Lung (tissue), 11 donors: ENCODE measurements at regions not wholly inside any gene's neighbourhood (a gene's known extent, or its start where the extent isn't known, plus 50 kb on each side); places are given as distances from the start of the nearest gene placed in this dataset.

Experiments used
- ATAC-seq: fragments of 200-7000 bp; cut with Tn5 transposase; one replicate; pipeline ENCODE4 v1.9.1; 2020; ENCODE audit warnings: moderate number of reproducible peaks; ENCODE audit not compliant: insufficient read depth, low FRiP score
- DNase-seq, 3 donors: peaks; one replicate each; pipeline ENCODE4 v3.0.0-alpha.2; 2013 to 2017
- H3K27ac ChIP-seq, 2 donors: one replicate each; pipeline ENCODE4 v1.5.1; 2013; ENCODE audit warnings: mild to moderate bottlenecking in 2 of 2, moderate library complexity in 2 of 2, control low read depth in 1 of 2, inconsistent platforms in 1 of 2, low read depth in 1 of 2, low read length in 1 of 2
- H3K27me3 ChIP-seq, 3 donors: one replicate each; pipeline ENCODE4 v1.5.1; 2013; ENCODE audit warnings: low read length in 2 of 3; ENCODE audit not compliant: control insufficient read depth in 3 of 3, insufficient read depth in 3 of 3
- H3K36me3 ChIP-seq, 4 donors: one replicate each; pipeline ENCODE4 v1.5.1; 2013; ENCODE audit warnings: low read length in 4 of 4, mild to moderate bottlenecking in 1 of 4, moderate library complexity in 1 of 4; ENCODE audit not compliant: control insufficient read depth in 4 of 4, insufficient read depth in 4 of 4
- H3K4me1 ChIP-seq, 5 donors: one replicate each; pipeline ENCODE4 v1.5.1; 2013; ENCODE audit warnings: low read length in 5 of 5, mild to moderate bottlenecking in 2 of 5, moderate library complexity in 1 of 5; ENCODE audit not compliant: control insufficient read depth in 5 of 5, insufficient read depth in 5 of 5
- H3K4me3 ChIP-seq: one replicate; pipeline ENCODE4 v1.5.1; 2013; ENCODE audit warnings: mild to moderate bottlenecking, control low read depth, moderate library complexity
- H3K9ac ChIP-seq, 2 donors: one replicate each; pipeline ENCODE4 v1.5.1; 2013; ENCODE audit warnings: low read length in 2 of 2, control low read depth in 1 of 2; ENCODE audit not compliant: insufficient read depth in 1 of 2
- H3K9me3 ChIP-seq, 4 donors: one replicate each; pipeline ENCODE4 v1.5.1; 2013; ENCODE audit warnings: low read length in 3 of 4, mild to moderate bottlenecking in 1 of 4, moderate library complexity in 1 of 4; ENCODE audit not compliant: control insufficient read depth in 4 of 4, insufficient read depth in 3 of 4
- CTCF ChIP-seq: IDR thresholded peaks from 2 replicates; pipeline ENCODE4 v1.5.1; 2012; ENCODE audit warnings: mild to moderate bottlenecking; ENCODE audit errors: control extremely low read depth, extremely low read depth
- WGBS, 2 donors: extraction: QIAGEN DNeasy Blood & Tissue Kit; methylation state at CpG; one replicate each; pipeline ENCODE4 v1.1.7; 2013; 5-methylcytosine and 5-hydroxymethylcytosine counted together
- donor health status: control.
- donor health status: control.
- donor health status: Bipolar disorder and iron deficiency.
- donor health status: healthy.
- donor health status: DM: yes; HTN: yes; CAD: no.

GRCh38 chr3:18597919-18598318 is 172.8 kb upstream of the SATB1 start:
- no peak for TF ChIP-seq CTCF
- H3K9me3 ChIP-seq = peaks cover 0 to 4% (median 0%) of the 10 kb centered on the region in 4 donors
- H3K27me3 ChIP-seq = no peaks in the 10 kb centered on the region
- ATAC-seq (no peak), DNase-seq (no peak)
- no peaks in the 10 kb centered on the region for H3K4me1 ChIP-seq
- H3K9ac ChIP-seq = no peak overlapping the region
- no peak overlapping the region for H3K4me3 ChIP-seq
- no peaks in the 10 kb centered on the region for H3K36me3 ChIP-seq
- 80 to 93% methylated on average over 4 of the region's 4 CpGs for WGBS, 2 donors
- H3K27ac ChIP-seq = no peak overlapping the region

GRCh38 chr3:18593231-18593630 is 168.1 kb upstream of the SATB1 start:
- TF ChIP-seq CTCF = no peak
- no peak for ATAC-seq

GRCh38 chr3:18591120-18591519 is 166.0 kb upstream of the SATB1 start:
- Histone ChIP-seq H3K4me1 (no peaks in the 10 kb centered on the region), H3K27me3 (no peaks in the 10 kb centered on the region), H3K9me3 (no peaks in the 10 kb centered on the region), H3K36me3 (no peaks in the 10 kb centered on the region), H3K27ac (no peak overlapping the region), H3K9ac (no peak overlapping the region), H3K4me3 (no peak overlapping the region)
- DNase-seq (no peak), ATAC-seq (no peak)
- TF ChIP-seq CTCF = no peak
- WGBS, 2 donors = 38 to 54% methylated on average over 3 of the region's 3 CpGs

More at GRCh38 chr3:18593231-18593630, 168.1 kb upstream of the SATB1 start:
- Histone ChIP-seq H3K27me3 (no peaks in the 10 kb centered on the region), H3K36me3 (no peaks in the 10 kb centered on the region), H3K9ac (no peak overlapping the region), H3K4me1 (no peaks in the 10 kb centered on the region), H3K27ac (no peak overlapping the region), H3K9me3 (peaks cover 0 to 4% (median 0%) of the 10 kb centered on the region in 4 donors), H3K4me3 (no peak overlapping the region)
- 0 to 24% methylated on average over 1 of the region's 1 CpG for WGBS, 2 donors
- DNase-seq = no peak

- no peak overlapping the region for H3K4me3 ChIP-seq
- H3K9me3 ChIP-seq = peaks cover 0 to 2% (median 0%) of the 10 kb centered on the region in 4 donors
- no peak for ATAC-seq
- H3K36me3 ChIP-seq = no peaks in the 10 kb centered on the region
- no peak overlapping the region for H3K9ac ChIP-seq
- no peak for TF ChIP-seq CTCF
- H3K4me1 ChIP-seq = peaks cover 0 to 2% (median 0%) of the 10 kb centered on the region in 5 donors
- DNase-seq = no peak
- no peak overlapping the region for H3K27ac ChIP-seq
- H3K27me3 ChIP-seq = no peaks in the 10 kb centered on the region
- WGBS, 2 donors = 77 to 93% methylated on average over 2 of the region's 2 CpGs
Measured at GRCh38 chr3:18586076-18586475, 160.9 kb upstream of the SATB1 start.
